ENCODE measurements at regions not wholly inside any gene's neighbourhood (a gene's known extent, or its start where the extent isn't known, plus 50 kb on each side); places are given as distances from the start of the nearest gene placed in this dataset.
"Not testable (repeated sequence)": the region's sequence is repeated elsewhere in the genome, so short reads cannot be mapped to it uniquely, and the experiment has no call there.

- DNase-seq, result no peak
Observed at GRCh38 chr3:188974856-188975599, 196.7 kb upstream of the TPRG1 start.

- DNase-seq, result peak; percentile 88
Observed at GRCh38 chr3:188975600-188976314, 196.0 kb upstream of the TPRG1 start.

GRCh38 chr3:188976407-188976806 lies 195.4 kb upstream of the TPRG1 start:
- DNase-seq, result no peak

GRCh38 chr3:188978421-188979171 lies 193.2 kb upstream of the TPRG1 start:
- no peak for DNase-seq

GRCh38 chr3:188979248-188979647 lies 192.5 kb upstream of the TPRG1 start:
- DNase-seq, result no peak

GRCh38 chr3:188979669-188980310 lies 192.0 kb upstream of the TPRG1 start:
- DNase-seq, result no peak

- DNase-seq, result no peak
Observed at GRCh38 chr3:188993181-188993580, 178.6 kb upstream of the TPRG1 start.

GRCh38 chr3:189001559-189001958 lies 170.2 kb upstream of the TPRG1 start:
- no peak for DNase-seq

- DNase-seq, result no peak
Observed at GRCh38 chr3:189003410-189003809, 168.4 kb upstream of the TPRG1 start.

- no peak for DNase-seq
Observed at GRCh38 chr3:189013224-189013888, 158.4 kb upstream of the TPRG1 start.

- no peak for DNase-seq
Observed at GRCh38 chr3:189014526-189014925, 157.2 kb upstream of the TPRG1 start.

- DNase-seq, result not testable (repeated sequence)
Observed at GRCh38 chr3:189022576-189023466, 148.9 kb upstream of the TPRG1 start.

- DNase-seq, result no peak
Observed at GRCh38 chr3:189025866-189026265, 145.9 kb upstream of the TPRG1 start.

- no peak for DNase-seq
Observed at GRCh38 chr3:189027626-189028155, 144.1 kb upstream of the TPRG1 start.

GRCh38 chr3:189038773-189039745 lies 132.7 kb upstream of the TPRG1 start:
- no peak for DNase-seq

GRCh38 chr3:189040656-189041335 lies 131.0 kb upstream of the TPRG1 start:
- no peak for DNase-seq

GRCh38 chr3:189041482-189042090 lies 130.2 kb upstream of the TPRG1 start:
- DNase-seq, result peak; percentile 23

GRCh38 chr3:189042832-189043231 lies 128.9 kb upstream of the TPRG1 start:
- DNase-seq, result no peak
